NCI-H446 treated with DMSO at 0.1 percent for 48 hours (cell line): ENCODE measurements at regions not wholly inside any gene's neighbourhood (a gene's known extent, or its start where the extent isn't known, plus 50 kb on each side); places are given as distances from the start of the nearest gene placed in this dataset.
"Not testable (repeated sequence)": the region's sequence is repeated elsewhere in the genome, so short reads cannot be mapped to it uniquely, and the experiment has no call there.

Experiments used
- DNase-seq: peaks from one replicate; lab custom pipeline; 2025; lab: John Stamatoyannopoulos, UW

DNA sequence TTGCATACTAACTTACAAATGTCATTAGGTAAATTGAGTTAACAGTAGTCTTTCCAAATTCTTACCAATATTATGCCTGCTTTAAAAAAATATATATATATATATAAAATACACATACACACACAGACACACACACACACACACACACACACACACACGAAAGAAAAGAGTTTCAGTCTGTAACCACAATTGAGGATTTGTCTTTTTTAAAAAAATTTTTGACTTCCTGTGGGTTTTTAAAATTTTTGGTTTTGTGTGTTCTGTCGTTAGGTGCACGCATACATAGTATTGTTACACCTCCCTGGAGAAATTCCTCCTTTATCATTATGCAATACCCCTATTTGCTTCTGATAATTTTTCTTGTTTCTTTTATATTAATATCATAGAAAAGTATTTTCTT, 129.3 kb upstream of the LRRC61 start:
- DNase-seq, result not testable (repeated sequence)
